ENCODE measurements at regions not wholly inside any gene's neighbourhood (a gene's known extent, or its start where the extent isn't known, plus 50 kb on each side); places are given as distances from the start of the nearest gene placed in this dataset.
A peak's percentile ranks its signal among the peaks of the same experiment; 100 is the strongest.

DNA sequence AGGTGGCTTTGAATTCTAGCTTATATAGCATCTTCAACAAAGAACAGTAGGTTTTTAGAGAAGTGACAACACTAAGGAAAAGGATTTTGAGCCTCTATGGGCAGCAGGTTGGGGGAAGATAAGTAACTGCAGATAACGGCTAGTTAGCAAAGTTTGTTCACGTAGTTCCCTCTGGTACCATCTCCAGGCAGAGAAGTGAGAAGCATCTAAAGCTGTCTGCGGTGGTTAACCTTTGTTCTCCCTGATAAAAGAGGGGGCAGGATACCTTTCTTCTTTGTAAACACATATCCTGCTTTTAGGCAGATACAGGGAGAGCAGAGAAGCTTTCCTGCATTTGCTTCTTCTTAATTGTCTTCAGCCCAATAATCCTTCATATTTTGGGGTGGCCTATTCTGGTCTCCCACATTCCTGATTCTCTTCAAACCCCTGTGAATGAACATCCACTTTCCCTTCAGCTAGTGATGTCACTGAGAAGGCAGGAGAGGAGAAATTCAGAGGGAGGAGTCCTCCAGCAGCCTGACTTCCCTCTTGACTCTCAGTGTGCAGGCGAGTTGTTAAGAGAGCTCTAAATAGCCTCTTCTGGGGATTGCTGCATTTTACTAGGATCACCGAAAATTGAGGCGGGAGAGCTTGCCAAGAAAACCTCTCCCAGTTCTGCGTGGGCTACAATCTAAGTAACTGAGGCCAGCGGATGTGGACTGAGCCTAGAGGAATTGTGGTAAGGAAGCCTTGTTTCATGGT is 393.7 kb upstream of the C2CD4B start:
- peak; percentile 18 for DNase-seq

DNA sequence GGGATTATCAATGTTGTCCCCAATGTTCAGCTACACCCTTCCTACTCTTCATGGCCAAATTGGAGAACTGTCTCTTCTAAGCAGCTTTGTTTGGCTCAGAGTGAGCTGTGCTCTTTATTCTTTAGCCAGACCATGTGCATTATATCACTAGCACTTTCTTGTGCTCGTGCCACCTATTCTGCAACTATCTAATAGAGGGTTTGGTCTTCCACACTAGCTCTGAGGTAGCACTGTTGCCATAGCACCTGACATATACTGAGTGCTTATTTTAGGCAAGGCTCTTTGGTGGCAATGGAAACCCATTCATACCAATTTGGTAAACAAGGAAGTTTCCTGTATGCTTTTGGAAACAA is 394.3 kb upstream of the C2CD4B start:
- no peak for DNase-seq

DNA sequence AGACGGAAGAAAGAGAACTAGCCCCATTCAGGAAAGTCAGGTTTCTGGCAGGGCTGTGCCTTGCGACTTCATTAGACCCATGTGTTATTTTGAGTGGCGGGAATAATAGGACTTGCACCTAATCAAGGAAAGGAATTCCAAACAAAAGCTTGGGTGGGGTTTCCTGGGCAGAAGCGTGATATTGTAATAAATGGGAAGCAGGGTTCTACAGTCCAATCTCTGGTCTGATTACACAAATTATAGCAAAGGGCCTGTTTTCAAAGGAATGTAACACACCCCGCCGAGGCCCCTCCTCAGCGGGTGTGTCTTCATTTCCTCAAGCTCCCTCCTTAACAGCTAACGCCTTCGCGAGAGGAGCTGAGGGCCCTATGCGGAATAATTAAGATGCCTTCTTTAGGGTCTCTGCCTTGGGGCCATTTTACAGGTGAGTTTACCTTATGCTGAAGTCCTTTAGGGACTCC is 396.0 kb upstream of the C2CD4B start:
- DNase-seq = no peak

DNA sequence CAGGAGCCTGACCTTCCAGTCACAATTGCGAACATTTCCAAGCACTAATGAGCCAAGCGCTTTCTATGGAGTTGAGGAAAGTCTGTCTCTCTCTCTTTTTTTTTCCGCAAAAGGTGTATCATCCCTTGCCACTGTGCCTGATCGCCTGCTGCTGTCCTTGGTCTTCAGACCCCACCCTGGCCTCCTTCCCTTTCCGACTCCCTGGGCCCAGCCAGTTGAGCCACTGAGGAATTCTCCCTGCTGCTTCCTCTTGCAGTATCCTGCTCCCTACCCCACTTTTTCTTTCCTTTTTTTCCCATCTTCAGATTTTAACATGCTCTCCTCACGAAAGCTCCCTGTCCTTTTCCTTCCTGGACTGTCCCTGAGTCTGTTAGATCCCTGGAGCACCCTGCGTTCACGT is 396.5 kb upstream of the C2CD4B start:
- no peak for DNase-seq

DNA sequence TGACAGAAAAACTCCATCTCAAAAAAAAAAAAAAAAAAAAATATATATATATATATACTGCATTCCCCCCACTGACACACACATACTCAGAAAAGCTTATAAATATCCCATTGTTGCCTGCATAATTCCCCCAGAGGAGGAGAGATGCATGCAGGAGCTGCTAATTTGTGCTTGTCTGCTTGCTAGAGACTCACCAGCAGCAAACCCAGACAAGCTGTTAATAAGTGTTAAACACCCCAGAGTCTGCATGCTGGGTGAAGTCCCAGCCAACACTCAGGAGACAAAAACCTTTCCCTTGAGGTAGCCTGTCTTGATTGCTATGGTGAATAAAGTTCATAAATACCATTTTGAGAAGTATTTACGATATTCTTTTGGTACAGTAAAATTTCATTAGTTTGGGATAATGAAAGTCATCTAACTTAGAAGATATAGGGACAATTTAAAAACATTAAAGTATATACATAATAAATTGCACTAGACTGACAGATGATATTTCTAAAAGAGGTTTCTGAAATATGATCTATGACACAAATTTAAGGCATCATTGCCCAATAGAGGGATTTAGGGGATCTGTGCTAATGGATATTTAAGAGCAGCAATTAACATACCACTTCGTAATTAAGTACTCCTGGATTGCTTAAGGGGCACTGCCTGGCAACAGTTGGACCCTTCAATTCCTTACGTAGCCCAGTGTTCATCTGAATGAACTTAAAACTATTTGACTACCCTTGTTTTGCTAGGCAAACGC is 400.0 kb upstream of the C2CD4B start:
- DNase-seq = peak; percentile 73

DNA sequence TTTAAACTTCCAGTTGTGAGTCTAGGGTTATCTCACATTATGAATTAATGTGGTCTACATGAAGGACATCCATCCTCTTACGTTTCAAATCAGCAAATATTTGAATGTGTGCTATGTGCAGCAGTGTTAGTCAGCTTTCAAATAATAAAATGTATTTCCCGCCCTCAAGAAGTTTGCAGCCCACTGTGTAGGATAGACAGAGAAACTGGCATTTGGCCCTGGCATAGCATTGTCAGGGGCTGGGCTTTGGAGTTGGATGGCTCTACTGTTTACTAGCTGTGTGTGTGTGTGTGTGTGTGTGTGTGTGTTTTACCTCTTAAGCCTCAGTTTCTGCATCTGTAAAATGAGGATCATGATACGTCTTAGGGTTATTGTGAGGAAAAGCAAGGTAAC is 400.5 kb upstream of the C2CD4B start:
- no peak for DNase-seq

DNA sequence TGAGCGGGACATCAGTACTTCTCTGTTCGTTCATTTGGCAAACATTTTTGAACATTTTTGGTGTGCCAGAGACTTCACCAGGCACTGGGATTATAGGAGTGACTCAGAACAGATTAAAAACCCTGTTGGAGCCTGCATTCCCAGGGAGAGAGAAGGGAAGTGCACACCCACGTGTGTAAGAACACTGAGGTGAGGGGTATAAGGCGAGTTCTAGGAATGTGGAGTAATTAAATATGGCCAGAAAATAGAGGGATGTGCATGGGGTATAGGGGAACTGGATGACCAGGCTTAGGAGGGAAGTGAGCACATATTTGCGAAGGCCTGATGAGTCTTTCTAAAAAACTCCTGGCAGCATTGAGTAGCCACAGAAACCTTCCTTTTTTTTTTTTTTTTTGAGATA is 401.2 kb upstream of the C2CD4B start:
- no peak for DNase-seq

DNA sequence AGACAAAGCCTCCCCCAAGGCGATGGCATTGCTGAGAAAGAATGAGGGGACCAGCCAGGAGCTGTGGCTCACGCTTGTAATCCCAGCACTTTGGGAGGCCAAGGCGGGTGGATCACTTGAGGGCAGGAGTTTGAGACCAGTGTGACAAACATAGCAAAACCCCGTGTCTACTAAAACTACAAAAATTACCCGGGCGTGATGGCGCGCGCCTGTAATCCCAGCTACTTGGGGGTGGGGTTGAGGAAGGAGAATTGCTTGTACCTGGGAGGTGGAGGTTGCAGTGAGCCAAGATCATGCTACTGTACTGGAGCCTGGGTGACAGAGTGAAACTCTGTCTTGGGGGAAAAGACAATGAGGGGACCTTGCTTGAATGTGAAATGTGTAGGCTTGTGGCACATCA is 402.4 kb upstream of the C2CD4B start:
- DNase-seq = no peak

DNA sequence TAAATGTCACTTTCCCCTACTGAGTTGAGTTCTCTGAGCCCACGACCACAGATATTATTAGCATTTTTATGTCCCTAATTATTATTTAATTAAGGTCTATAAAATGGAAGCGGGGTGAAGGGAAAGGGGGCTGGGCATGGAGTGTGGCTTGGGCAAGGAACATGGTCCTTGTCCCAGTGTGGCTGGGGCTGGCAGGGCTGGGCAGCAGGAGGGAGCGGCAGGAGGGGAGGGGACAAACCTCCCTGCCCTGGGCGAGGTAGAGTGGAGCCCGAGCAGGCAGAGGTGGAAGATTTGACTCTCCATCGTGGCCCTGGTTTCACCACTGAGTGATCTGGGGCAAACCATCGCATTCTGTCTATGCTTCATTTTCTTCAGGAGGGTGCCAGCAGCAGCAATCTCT is 402.9 kb upstream of the C2CD4B start:
- DNase-seq = no peak

DNA sequence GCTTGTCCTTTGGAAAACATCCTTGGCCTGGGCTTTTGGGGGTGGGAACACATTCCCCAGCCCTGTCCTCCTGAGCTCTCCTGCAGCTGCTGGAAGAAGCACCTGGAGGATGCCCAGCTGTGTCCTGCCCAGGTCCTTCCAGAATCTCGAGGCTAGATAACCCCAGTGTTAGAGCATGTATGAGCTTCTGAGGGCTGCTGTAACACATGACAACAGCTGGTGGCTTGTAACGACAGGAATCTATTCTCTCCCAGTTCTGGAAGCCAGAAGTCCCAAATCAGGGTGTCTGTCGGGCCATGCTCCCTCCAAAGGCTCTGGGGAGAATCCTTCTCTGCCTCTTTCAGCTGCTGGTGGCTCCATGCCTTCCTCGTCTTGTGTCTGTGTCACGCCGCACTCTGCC is 403.6 kb upstream of the C2CD4B start:
- no peak for DNase-seq

DNA sequence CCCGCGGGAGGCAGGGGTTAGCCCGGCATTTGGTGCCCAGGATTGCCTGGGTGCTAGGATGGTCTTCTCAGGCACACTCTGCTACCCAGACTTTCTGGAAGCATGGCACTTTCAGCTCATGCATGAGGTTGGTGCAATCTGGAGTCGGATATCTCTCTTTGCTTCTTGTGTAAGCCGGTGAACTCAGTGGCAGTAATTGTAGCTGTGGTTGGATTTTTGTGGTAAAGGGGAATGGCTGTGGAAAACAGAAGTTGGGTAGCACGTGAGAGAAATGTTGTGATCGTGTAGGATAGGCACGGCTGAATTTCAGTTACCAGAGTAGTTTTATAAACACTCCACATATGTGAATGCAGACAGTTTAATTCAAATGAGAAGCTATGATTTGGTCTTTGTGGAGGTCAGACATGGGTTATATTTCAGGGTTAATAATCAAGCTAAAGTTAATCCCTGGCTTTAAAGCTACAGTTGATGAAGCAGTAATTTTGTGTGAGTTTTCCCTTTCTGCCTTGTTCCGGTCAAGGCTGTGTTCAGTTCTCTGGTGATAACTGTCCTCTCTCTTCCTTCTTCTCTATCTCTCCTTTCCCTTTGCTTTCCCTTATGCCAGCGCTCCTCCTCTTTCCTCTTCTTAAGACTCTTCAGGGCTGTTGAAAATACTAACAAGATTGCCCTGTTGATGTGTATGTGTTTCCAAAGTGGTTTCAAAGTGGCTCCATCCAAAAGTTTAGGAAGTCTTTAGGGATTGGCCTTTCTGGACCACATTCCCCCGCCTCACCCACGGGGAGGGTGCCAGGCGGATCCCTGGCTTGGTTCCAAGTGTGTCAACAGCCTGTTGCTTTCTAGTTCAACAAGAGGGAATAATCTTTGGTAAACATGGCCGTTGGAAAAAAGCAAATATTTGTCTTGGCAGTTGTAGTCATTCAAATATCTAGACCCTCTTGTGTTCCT is 404.6 kb upstream of the C2CD4B start:
- DNase-seq = peak; percentile 97

DNA sequence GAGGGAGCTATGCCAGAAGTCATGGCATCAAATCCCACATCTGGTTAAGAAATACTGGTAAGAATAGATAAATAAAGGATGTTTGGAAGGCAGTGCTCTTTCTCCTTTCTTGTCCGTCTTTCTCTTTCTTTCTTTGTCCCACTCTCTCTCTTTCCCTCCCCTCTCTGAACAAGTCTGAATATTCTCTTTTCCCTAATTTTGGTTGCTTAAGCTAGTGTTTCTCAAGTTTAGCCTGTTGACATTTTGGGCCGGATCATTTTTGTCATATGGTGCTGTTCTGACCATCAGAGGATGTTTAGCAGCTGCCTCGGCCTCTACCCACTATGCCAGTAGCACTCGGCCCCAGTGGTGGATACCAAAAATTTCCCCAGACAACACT is 405.3 kb upstream of the C2CD4B start:
- no peak for DNase-seq

DNA sequence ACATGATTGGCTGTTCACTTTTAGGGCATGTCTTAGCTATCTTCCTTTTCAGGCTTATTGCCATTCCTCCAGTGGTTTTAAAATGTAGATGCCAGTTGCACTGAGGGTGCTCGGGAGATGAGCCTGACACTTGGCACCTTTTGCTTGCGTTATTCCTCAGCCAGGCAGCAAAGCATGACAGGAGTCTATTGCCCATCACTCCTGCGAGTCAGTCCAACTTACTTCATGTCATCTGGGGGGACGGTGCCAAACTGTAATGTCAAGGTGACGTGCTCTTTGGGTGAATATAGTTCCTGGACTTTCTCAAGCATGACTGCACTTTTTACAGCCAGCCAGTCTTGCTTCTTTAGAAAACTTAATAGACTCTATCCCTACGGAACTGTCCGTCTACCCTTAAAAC is 406.0 kb upstream of the C2CD4B start:
- no peak for DNase-seq

DNA sequence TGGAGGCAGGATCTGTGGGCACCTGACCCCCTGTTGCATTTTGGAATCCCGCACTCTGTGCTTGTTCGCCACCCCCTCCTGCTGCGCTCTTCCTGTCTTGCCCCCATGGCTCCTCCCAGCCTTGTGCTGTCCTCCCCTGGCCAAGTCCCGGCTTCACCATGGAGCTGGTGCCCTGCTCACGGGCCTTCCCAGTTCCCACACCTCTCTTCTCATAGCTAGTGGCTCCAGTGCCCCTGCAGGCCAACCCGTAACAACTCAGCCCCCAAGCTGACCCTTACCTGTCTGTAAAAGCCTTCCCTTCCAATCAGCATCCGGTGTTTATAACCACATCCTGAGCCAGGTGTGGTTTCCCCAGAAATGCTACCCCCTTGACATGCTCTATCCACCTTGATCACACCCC is 407.7 kb upstream of the C2CD4B start:
- DNase-seq = no peak

DNA sequence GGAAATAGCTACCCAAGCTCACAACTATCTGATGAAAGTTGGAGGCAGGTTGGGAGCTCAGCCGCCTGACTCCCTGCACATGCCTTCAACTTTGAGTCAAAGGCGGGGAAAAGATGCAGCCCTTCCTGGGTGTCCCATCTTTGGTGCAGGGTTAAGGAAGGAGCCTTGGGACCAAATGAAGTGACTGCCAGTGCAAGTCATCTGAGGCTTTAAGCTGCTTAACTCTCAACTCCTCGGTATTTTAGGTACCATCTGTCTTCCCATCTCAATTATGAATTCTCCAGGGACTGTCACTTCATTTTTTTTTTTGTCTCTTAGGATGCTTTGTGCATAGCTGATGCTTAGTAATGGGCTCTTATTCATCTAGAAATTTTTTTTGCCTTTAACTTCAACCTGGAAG is 408.8 kb upstream of the C2CD4B start:
- DNase-seq = no peak

DNA sequence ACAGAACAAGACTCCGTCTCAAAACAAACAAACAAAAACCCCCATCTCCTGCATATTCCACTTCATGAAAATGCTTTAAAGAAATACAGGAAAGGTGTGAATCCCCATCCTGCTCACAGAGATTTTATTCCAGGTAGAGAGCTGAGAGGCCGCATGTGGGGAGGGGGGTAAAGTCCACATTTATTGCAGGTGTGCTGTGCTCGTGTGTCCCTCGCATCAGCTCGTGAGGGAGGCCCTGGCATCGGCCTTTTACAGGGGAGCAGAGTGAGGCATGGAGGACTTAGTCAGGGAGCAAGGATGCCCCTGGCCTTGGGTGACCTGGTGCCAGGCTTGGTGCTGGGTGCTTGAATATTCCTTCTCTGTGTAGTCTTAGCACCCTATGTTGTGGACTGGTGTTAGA is 413.5 kb upstream of the C2CD4B start:
- no peak for DNase-seq

DNA sequence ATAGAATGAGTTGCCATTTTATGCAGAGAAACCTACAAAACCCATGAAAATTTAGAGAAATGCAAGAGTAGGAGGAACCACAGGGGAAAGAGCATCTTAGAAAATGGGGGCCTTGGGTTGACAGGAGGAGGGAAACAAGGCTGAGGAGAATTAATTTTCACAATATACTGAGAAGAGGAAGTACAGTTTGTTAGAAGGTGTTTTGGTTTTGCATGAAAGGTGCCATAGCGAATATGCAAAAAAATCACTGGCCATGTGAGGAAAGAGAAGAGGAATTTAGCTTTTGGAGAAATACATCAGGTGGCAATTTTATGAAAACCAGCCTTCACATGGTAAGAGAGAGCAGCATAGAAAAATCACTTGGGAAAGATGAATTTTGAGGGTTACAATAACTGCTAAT is 413.9 kb upstream of the C2CD4B start:
- DNase-seq = no peak

DNA sequence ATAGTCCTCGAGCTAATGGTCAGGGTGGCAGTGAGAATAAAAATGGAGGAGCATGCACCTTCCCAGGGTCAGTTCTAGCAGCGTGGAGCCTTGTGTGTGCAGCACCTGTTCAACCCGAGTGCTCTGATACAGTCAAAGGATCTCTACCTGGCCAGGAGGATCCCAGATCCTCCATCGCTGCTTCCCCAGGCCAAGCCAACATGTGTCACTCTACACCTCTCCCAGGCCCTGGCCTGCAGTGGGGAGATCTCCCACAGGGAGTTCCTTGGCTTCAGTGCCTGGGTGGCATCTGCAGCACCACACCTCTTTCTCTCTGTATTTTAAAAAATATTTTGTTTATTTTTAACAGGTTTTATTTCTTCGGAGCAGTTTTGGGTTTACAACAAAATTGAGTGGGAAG is 414.8 kb upstream of the C2CD4B start:
- DNase-seq = no peak

DNA sequence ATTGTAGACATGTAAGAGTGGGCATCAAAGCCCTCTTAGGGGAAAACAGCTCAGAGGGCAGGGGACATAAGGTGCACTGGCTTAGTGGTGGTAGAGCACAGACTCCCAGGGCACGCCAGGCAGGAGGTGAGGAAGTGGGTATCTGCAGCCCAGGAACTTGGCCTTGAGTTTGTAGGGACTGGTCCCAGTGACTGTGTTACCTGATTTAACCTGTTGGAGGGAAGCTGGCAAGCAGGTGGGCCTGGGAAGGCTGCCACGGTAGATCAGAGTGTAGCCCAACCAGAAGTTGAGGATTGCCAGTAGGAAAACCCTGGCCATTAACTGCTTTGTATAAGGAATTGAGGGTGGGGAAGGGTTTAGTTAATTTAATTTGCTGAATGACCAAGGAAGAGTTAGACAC is 417.5 kb upstream of the C2CD4B start:
- DNase-seq = no peak

DNA sequence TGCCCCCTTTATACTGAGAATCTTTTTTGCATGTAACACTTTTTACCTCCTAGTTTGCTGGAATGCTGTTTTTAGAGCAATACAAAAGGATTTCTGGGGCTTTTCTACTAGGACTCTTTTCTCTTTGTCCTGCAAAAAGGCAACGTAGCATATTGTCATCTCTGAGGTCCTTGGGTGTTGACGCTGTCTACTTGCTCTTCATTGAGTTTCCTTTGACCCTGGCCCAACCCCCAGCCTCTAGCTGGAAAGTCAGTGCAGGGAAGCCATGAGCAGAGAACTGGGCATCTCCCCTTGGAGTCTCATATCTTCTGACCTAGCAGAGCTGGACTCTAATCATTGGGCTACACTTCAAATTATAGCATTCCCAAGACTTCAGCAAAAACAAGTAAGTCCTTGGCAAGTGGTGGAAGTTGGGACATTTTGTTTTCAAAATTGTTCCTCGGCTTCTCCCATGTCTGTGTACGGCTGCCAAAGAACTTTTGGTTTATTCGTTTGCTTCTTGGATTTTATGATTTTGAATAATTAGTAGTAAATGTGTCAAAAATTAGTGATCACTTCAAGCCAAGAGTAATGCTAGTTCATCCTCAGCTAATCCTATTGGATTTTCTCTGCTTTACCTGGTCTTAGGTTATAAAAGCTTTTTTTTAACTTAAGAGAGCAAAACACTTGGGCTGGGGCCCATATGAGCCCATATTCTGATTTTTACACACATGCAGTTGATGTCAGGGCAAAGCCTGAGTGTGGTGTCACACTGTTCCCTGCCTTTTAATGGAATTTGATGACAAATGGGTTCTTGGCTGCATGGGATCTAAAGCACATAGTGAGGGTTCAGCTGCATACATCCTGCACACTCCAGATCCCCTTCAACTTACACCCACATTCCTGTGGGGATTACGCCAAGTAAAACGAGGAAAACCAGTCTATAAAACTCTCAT is 419.5 kb upstream of the C2CD4B start:
- DNase-seq = no peak

DNA sequence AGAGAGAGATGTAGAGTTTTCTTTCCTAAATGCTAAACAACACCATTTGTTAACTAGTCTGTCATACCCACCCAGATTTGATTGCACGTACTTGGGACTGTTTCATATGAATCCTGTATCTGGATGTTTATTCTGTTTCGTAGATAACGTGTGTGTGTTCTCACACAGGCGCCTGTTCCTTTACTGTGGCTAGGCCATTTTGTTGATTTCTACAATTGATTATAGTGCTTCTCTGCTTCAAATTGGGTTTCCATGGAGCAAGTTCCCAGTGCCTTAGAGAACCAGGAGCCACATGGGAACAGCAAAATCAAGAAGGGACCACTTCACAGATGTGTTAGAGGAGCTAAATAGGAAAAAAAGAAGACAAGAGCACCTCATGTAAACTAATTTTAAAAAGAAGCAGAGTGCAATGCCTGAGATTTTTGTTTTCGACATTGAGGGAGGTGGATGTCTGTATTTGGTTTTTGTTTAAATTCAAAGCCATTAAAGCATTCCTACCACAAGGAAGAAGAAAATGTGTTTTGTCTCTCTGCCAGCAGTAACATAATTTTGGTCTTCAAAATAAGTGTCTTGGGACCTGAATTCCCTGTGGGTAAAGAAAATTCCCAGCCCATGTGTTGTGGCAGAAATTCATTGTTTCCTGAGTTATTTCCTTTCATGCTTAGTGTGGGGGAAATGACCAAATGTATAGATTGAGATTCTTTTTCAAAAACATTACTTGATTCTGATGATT is 424.0 kb upstream of the C2CD4B start:
- DNase-seq = no peak
